ENCODE measurements at regions not wholly inside any gene's neighbourhood (a gene's known extent, or its start where the extent isn't known, plus 50 kb on each side); places are given as distances from the start of the nearest gene placed in this dataset.
"Not testable (repeated sequence)": the region's sequence is repeated elsewhere in the genome, so short reads cannot be mapped to it uniquely, and the experiment has no call there.

DNA sequence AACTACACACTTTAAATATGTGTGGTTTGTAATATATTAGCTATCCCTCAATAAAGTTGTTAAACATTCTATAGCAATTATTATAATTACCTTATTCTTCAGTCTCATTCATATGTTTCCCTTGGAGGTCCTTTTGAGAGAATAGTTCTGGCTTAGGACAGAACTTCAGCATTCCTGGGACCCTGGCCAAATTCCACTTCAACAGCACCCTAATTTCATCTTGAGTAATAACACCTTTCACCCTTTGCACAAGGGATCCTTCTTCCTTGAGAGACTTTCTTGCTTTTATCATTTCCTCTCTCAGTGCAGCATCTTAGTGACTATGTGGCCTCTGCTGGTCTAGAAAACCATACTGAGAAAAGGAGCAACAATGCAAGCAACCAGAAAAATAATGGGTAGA is 255.9 kb downstream of the C11orf87 start:
- DNase-seq (ENCODE audit: low read depth in 2 of 2): no peak

DNA sequence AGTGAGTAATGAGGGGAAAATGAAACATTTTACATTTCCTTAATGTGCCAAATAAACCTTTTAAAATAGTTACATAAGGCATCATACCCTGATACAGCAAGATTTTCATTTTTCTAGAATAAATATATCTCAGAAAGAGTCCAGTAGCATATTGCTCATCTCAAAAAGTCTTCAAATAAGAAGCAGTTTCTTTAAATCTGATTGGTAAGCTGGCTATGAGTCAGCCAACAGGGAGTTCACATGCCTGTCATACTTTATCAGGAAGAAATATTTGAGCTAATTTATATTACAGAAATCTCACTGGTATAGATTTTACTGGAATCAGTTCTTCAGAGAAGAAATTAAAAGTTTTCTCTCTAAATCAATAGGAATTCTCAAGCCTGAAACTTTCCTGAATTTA is 258.1 kb downstream of the C11orf87 start:
- no peak for DNase-seq (ENCODE audit: low read depth in 2 of 2)

DNA sequence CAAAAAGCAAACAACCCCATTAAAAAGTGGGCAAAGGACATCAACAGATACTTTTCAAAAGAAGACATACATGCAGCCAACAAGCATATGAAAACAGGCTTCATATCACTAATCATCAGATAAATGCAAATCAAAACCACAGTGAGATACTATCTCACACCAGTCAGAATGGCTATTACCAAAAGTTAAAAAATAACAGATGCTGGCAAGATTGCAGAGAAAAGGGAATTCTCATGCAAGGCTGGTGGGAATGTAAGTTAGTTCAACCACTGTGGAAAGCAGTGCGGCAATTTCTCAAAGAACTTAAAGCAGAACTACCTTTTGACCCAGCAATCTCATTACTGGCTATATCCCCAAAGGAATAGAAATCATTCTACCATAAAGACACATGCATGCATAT is 260.8 kb downstream of the C11orf87 start:
- DNase-seq (ENCODE audit: low read depth in 2 of 2): not testable (repeated sequence)

DNA sequence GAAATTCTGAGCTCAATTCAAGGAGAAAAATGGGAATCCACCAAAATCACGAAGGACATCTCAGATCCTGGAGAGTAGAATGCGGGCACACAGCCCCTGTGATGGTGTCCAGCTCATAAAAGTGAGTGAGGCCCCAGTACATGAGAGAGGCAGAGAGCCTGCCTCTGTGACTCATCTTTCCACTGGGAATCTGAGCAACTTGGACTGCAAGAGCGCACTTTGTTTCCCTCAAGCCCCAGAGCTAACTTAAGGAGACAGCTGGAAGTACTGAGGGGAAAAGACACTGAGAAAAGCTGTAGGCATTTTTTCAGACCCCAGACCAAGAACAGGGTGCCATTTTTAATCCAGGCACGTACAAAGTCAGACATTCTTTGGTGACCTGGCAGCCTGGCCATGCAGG is 273.7 kb downstream of the C11orf87 start:
- no peak for DNase-seq (ENCODE audit: low read depth in 2 of 2)

DNA sequence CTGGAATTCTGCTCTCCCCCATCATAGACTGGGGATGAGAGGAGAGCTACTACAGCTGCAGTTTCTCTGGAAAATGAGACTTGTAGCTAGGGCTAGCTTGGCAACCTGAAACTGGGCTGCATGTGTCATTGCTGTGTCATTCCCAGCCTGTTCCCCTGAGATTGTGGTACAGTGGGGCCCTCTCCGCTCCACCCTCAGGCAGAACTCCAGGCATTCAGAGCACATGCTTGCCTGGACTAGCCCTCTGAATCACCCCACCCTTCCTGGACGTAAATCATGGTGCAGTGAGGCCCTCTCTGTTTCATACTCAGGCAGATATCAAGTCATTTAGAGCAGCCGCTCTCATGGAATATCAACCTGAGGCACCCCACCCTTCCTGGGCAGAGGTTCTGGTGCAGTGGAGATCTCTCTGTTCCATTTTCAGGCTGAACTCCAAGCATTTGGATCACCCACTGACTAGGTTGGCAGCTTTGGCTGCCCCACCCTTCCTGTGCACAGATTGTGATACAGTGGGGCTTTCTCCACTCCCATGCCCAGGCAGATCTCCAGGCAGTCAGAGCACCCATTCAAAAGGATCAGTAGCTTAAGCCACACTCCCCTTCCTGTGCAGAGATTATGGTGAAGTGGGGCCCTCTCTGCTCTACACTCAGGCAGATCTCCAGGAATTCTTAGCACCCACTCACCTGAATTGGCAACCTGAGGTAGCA is 274.4 kb downstream of the C11orf87 start:
- DNase-seq (ENCODE audit: low read depth in 2 of 2): no peak

DNA sequence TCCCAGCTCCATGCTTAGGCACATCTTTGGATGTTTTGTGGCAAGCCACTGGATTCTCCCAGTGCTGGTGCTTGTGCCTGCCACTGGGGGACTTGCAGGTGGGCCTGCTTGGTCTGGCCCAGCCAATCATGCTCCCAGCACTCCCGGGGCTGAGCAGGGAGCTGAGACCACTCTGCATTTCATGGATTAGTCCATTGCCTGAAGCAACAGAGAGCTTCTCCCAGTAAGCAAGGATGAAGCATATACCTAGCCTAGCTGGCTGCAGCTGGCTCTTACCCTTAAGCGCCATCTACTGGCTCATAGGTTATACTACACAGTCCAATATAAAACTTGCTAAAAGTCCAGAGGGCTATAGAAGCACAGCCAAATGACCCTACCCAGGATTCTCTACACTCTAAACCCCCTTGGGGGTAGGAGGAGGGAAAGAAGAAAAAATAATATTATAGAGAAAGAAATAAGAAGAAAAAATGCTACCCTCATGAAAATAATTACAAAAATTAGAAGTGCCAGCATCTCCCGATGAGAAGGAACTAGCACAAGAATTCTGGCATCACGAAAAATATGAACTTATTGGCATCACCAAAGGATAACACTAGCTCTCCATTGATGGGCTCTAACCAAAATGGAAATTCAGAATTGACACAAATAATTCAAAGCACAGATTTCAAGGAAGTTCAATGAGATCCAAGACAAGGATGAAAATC is 275.3 kb downstream of the C11orf87 start:
- DNase-seq (ENCODE audit: low read depth in 2 of 2): no peak

DNA sequence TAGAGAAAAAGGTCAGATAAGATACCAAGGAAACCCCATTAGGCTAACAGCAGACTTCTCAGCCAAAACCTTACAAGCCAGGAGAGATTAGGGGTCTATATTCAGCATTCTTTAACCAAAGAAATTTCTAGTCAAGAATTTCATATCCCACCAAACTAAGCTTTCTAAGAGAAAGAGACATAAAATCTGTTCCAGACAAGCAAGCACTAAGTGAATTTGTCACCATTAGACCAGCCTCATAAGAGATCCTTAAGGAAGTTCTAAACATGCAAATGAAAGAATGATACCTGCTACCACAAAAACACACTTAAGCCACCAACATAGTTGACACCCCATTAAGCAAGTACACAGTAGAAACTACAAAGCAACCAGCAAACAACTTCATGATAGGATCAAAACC is 276.2 kb downstream of the C11orf87 start:
- no peak for DNase-seq (ENCODE audit: low read depth in 2 of 2)

DNA sequence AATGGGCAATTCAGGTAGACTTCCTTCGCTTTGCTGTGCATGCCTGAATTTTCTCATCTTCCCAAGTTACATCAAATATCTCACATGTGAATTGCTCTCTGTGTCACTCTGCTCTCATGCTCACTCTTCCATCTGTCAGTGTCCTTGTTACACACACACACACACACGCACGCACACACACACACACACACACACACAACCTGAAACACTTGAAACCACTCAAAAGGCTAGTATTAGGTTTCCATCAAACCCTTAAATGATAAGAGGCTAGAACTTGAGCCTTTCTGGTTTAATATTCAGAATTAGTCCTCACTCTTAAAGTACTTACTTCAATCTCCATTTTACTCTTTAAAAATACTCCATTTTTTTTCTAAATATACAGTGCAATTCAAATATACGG is 282.4 kb downstream of the C11orf87 start:
- no peak for DNase-seq (ENCODE audit: low read depth in 2 of 2)

DNA sequence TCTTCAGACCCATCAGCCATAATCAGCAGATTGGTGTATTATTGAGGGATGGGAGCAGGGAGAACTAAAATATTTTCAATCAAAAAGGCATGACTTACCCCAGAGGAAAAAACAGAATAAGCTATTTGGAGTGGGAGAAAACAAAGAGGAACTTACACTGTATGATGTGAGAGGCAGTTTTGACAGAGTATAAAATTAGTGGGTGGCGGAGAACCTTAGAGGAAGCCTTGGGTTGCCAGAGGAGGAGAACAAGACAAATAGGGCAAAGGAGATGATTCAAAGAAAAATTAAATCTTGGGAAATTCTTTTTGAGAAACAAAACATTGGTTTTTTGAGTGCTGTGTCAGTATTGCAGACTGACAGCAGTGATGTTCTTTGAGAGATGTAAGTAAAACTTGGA is 285.0 kb downstream of the C11orf87 start:
- DNase-seq (ENCODE audit: low read depth in 2 of 2): no peak

DNA sequence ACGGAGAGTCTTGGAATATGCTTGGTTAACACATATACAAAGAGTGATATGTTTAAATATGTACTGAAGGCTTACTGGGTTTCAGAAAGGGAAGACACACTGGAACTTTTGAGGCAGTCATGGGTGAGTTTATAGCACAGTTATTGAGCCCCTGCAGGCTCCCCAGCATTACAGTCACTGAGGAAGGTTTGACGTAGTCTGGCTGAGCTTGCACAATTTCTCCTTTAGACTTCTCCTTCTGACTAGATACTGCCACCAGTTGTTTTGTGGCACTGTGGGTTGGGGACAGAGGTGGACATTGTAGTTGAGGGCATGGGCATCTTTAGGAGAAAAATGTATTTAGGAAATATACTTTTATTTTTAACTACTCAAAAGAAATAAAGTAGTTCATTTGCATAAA is 285.4 kb downstream of the C11orf87 start:
- no peak for DNase-seq (ENCODE audit: low read depth in 2 of 2)

DNA sequence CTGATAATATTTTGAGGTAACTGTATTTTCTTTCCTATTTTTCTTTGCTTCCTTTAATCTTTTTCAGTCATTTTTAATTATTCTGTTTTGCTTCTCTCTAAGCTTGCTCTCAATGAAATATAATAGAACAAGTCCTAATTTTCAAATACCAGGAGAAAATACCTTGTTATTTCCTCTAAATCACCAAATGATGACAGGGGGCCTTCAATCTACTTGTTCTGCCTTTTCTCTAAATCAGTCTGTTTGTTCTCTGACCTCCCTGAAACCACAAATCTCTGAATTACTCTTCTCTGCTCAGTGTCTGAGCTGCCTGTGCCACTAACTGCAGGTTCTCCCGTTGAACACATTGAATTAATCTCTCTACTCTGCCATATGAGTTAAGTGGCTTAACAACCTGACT is 286.2 kb downstream of the C11orf87 start:
- DNase-seq (ENCODE audit: low read depth in 2 of 2): no peak

DNA sequence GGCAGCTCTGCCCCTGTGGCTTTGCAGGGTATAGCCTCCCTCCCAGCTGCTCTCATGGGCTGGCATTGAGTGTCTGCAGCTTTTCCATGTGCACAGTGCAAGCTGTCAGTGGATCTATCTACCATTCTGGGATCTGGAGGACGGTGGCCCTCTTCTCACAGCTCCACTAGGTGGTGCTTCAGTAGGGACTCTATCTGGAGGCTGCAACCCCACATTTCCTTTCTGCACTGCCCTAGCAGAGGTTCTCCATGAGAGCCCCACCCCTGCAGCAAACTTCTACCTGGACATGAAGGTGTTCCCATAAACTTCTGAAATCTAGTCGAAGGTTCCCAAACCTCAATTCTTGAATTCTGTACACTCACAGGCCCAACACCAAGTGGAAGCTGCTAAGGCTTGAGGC is 292.5 kb downstream of the C11orf87 start:
- DNase-seq (ENCODE audit: low read depth in 2 of 2): not testable (repeated sequence)

DNA sequence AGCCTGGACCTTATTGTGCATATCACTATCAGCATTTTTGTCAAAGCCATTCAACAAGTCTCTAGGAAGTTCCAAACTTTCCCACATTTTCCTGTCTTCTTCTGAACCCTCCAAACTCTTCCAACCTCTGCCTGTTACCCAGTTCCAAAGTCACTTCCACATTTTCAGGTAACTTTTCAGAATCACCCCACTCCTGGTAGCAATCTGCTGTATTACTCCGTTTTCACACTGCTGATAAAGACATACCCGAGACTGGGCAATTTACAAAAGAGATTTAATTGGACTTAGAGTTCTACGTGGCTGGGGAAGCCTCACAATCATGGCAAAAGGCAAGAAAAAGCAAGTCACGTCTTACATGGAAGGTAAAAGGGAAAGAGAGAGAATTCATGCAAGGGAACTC is 293.4 kb downstream of the C11orf87 start:
- not testable (repeated sequence) for DNase-seq (ENCODE audit: low read depth in 2 of 2)

DNA sequence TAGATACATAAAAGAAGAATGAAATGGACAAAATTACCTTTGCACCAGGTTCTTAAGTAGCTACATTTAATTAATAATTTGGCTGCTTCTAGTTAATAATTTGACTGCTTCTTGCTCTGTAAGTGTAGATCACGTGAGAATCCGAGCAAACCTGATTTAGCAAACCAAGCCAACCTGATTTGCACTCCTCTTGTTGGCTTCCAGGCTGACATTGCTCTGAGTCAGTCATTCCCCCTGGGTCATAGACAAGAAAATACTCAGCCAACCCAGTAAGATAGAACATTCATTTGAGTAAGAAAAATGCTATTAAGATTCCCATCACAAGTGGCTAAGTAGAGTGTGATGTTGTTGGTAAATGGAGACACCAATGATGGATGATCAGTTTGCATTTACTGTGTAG is 304.1 kb downstream of the C11orf87 start:
- no peak for DNase-seq (ENCODE audit: low read depth in 2 of 2)

DNA sequence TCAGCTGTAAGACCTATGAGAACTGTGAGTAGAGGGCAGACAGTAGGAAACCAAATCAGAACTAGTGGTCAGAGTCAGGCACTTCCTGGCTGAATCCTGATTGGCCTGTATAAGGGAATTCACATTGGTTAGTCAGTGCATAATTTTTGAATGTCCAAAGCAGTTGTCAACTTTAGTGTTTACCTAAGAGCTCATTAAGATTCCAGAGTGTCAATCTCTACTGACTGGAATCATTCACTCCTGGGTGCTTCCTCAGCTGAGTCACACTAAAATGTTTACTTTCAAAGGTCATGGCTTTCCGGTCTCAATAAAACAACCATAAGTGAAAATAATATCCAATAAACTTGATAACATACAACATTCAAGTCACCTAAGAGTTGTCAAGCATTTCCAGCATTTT is 306.1 kb downstream of the C11orf87 start:
- no peak for DNase-seq (ENCODE audit: low read depth in 2 of 2)

DNA sequence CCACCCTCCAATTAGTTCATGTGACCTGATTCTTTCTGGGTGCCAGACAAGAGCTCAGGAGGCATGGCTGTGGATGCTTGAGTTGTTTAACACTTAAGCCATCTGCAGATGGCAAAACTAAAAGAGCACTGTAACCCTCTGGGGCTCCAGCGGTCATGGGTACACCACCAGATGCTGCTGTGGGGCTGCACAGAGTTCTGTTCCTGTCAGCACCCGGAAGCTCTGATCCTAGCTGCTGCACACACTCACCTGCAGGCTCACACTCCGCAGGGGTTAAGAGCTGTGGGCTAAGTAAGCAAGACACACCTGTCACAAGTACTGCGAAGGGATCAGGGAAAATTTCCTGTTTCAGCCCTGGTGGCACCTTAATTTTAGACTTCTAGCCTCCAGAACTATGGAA is 307.8 kb downstream of the C11orf87 start:
- DNase-seq (ENCODE audit: low read depth in 2 of 2): no peak

DNA sequence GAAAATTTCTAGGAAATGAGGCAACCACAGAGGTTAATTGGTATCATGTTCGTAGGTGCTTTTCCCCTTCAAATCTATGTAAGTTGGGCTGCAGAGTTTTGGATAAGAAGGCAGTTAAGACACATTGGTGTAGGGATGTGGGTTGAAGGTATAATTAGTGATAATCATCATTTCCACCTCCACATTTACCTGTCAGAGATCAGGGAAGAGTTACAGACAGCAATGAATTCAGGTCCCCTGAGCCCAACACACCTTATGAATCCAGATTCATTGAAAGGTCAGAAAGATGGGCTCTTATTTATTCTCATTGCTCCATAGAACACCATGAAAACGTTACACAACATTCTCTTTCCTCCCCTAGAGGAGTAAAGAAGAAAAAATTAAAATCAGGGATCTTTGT is 308.7 kb downstream of the C11orf87 start:
- no peak for DNase-seq (ENCODE audit: low read depth in 2 of 2)

DNA sequence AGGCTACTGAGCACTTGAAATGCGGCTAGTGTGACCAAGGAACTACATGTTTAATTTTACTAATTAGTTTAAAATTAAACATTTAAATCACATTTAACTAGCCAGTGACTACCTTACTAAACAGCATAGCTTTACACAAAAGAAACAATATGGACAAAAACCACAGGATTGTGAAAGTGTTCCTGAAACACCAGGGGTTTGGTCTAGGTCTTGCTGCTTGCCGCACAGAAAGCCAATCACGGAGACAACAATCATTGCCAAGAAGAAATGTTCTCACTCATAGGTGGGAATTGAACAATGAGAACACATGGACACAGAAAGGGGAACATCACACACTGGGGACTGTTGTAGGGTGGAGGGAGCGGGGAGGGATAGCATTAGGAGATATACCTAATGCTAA is 309.5 kb downstream of the C11orf87 start:
- DNase-seq (ENCODE audit: low read depth in 2 of 2): no peak

DNA sequence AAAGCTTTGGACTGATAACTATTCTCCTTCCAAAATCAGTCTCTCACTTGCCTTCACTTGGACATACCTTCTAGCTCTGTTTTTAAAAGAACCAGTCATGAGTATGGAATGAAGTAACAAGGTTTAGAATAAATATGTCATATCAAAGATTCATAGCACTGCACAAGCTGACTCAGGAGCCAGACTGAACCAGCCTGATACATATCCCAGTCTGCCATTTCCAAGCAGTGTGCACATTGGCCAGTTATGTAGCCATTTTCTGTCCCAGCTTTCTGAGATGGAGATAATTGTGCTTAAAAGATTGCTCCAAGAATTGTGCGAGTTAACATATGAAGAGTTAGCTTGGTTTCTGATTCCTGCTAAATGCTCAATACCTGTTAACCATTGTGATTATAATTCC is 311.3 kb downstream of the C11orf87 start:
- DNase-seq (ENCODE audit: low read depth in 2 of 2): no peak

DNA sequence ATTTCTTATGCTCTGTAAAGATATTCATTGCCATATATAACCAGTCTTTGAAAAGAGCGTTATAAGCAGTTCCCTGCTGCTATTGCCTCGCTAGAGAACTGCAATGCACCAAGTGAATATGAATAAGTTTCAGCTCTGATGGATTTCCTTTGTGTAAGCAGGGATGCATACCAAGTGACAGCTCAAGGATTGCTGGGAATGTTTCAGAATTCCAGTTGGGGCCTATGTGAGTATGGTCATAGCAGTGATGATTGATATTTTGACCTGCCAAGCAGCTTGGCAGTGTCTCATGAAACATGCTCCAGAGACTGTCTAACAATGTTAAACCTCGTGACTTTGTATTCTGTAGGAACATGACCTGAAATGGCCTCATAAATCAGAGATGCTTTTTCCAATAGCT is 312.6 kb downstream of the C11orf87 start:
- DNase-seq (ENCODE audit: low read depth in 2 of 2): no peak

DNA sequence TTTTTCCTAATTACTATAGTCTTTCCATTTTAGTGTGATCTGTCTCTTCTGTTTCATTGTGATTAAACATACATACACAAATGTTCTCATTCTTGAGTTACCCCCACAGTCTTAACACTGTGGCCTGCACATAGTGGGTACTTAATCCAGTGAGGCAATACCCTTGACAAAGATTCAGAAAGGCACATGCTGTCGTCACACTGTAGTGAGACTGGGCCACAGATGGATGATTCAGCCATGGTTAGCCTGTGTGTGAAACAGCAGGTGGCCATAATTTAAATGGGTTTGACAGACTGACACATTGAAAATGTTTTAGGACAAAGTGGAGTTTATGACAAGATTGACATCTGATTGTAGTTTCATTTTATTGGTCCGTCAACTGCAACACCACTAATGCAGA is 313.1 kb downstream of the C11orf87 start:
- DNase-seq (ENCODE audit: low read depth in 2 of 2): no peak

DNA sequence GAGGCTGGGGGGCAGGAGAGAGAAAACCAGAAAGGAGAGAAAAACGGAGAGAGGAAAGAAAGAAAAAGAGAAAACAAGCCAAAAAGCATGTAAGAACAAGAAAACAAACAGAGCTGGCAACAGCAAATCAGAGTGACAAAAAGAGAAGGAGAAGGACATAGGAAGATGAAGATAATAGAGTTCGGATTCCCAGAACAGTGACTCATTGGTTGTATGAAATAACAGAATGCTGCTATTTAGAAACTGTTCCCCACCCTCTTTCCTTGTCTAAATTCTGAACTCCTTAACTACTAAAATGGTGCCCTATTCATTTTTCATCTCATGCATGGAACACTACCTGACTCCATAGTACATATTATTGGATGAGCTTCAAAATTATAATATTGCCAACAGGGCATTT is 317.4 kb downstream of the C11orf87 start:
- no peak for DNase-seq (ENCODE audit: low read depth in 2 of 2)

DNA sequence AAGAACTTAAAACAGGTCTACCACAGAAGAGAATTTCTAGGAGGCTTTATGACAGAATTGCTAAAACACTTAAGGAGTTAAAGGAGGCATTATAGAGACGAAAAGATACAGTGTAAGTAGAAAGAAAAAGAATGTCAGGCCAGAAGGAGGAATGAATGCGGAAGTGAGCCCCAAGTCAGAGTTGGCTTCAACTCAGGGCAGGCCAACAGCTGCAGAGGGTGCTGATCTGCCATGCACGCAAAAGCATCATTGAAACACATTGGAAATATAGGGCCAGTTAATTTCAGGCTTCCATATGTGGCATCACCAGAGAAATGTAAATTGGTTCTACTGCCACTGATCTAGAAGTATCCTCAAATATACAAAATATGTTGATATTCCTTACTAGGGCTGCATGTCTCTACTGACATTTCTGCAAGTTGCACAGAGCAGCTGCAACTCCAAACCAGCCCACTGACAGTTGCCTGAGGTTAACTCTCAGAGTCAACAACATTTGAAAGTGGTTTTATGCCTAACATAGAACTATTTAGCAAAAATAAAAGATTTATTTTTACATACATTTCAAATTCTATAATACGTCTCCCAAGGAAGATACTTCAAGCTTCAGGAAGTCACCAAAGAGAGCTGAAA is 324.1 kb downstream of the C11orf87 start:
- DNase-seq (ENCODE audit: low read depth in 2 of 2): no peak
